ENCODE measurements at regions not wholly inside any gene's neighbourhood (a gene's known extent, or its start where the extent isn't known, plus 50 kb on each side); places are given as distances from the start of the nearest gene placed in this dataset.

DNA sequence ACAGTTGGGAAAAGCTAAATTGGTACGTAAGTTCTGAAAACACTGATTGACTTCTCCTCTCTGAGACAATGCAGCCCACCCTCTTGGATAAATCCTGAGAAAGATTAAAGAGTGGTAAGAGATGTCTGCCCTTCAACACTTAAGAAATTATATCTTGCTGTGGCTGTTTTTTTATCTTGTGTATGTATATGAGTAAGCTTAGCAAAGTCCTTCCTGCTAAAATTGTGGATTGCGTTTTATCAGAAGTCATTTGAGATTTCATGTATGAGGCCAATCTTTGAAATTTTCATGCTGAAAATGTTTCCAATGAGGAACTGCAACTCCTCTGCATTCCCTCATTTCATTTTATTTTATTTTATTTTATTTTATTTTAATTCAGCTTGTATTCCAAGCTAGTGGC is 106.2 kb upstream of the INHBA start:
- H3K36me3 ChIP-seq (ENCODE audit: control insufficient read depth in 2 of 2, extremely low read depth in 1 of 2, insufficient read depth in 2 of 2, low read length in 2 of 2): no peaks in the 10 kb centered on the region
- H3K4me3 ChIP-seq (ENCODE audit: control insufficient read depth in 2 of 3, extremely low read depth in 1 of 3, insufficient read depth in 2 of 3, low read depth in 1 of 3, low read length in 3 of 3): no peak overlapping the region
- H3K27me3 ChIP-seq (ENCODE audit: control insufficient read depth, extremely low read depth, insufficient read depth, low read length): no peaks in the 10 kb centered on the region
- no peaks in the 10 kb centered on the region for H3K9me1 ChIP-seq (ENCODE audit: control insufficient read depth, extremely low read depth, insufficient read depth, low read length)
- DNase-seq (ENCODE audit: low read depth, low spot score) (no peak), FAIRE-seq (no peak)
- H3K79me2 ChIP-seq (ENCODE audit: control insufficient read depth, insufficient read depth, low read length): no peaks in the 10 kb centered on the region
- no peak overlapping the region for H2AFZ ChIP-seq (ENCODE audit: control insufficient read depth, low read length)
- H3K9ac ChIP-seq (ENCODE audit: control insufficient read depth, extremely low read depth, insufficient read depth, low read length): no peak overlapping the region
- TF ChIP-seq, protein P1, sequence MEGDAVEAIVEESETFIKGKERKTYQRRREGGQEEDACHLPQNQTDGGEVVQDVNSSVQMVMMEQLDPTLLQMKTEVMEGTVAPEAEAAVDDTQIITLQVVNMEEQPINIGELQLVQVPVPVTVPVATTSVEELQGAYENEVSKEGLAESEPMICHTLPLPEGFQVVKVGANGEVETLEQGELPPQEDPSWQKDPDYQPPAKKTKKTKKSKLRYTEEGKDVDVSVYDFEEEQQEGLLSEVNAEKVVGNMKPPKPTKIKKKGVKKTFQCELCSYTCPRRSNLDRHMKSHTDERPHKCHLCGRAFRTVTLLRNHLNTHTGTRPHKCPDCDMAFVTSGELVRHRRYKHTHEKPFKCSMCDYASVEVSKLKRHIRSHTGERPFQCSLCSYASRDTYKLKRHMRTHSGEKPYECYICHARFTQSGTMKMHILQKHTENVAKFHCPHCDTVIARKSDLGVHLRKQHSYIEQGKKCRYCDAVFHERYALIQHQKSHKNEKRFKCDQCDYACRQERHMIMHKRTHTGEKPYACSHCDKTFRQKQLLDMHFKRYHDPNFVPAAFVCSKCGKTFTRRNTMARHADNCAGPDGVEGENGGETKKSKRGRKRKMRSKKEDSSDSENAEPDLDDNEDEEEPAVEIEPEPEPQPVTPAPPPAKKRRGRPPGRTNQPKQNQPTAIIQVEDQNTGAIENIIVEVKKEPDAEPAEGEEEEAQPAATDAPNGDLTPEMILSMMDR (optimal IDR thresholded peaks at IDR 0.05 in 1 of 3, IDR thresholded peaks at IDR 0.05 in 1 of 3, conservative IDR thresholded peaks at IDR 0.05 in 1 of 3; ENCODE audit: extremely low read depth in 1 of 3, insufficient read depth in 2 of 3, low read length in 3 of 3): no peak
- no peak for TF ChIP-seq EZH2 (IDR thresholded peaks at IDR 0.05; ENCODE audit: low read length)
- dilution Hi-C loops (cut with MboI; ENCODE audit: extremely low pct_ligation_motif_present, low sequenced_read_pairs): no loop called here
- no peak overlapping the region for H3K27ac ChIP-seq (ENCODE audit: control insufficient read depth, insufficient read depth, low read length)
- no peaks in the 10 kb centered on the region for H3K9me3 ChIP-seq (ENCODE audit: control insufficient read depth, low read depth, low read length)
- H4K20me1 ChIP-seq (ENCODE audit: control insufficient read depth, extremely low read depth, insufficient read depth, low read length): no peaks in the 10 kb centered on the region
- H3K4me2 ChIP-seq (ENCODE audit: control insufficient read depth, extremely low read depth, insufficient read depth, low read depth, low read length): no peak overlapping the region
- H3K4me1 ChIP-seq (ENCODE audit: control insufficient read depth, extremely low read depth, insufficient read depth, low read length): no peaks in the 10 kb centered on the region

DNA sequence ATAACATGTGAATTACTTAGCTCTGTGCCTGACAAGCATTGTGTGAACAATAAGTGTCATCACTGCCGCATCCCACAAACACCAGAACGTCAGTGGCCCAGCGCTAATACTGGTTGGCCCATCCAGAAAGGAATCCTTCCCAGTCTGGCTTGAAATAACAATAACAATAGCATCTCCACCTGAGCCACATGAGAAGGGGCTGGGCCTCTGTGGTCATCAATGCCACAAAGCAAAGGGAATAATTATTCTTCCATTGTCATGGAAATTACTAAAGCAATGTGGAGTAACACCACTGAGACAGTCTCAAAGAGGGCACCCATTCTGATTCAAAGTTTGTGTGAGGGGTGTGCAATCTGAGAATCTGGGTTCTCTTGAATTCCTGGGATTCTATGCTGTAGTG is 105.7 kb upstream of the INHBA start:
- Histone ChIP-seq H3K9ac (ENCODE audit: control insufficient read depth, extremely low read depth, insufficient read depth, low read length) (no peak overlapping the region), H3K4me1 (ENCODE audit: control insufficient read depth, extremely low read depth, insufficient read depth, low read length) (no peaks in the 10 kb centered on the region), H3K79me2 (ENCODE audit: control insufficient read depth, insufficient read depth, low read length) (no peaks in the 10 kb centered on the region), H3K9me1 (ENCODE audit: control insufficient read depth, extremely low read depth, insufficient read depth, low read length) (no peaks in the 10 kb centered on the region), H3K4me2 (ENCODE audit: control insufficient read depth, extremely low read depth, insufficient read depth, low read depth, low read length) (no peak overlapping the region), H3K4me3 (ENCODE audit: control insufficient read depth in 2 of 3, extremely low read depth in 1 of 3, insufficient read depth in 2 of 3, low read depth in 1 of 3, low read length in 3 of 3) (no peak overlapping the region), H3K27ac (ENCODE audit: control insufficient read depth, insufficient read depth, low read length) (no peak overlapping the region), H4K20me1 (ENCODE audit: control insufficient read depth, extremely low read depth, insufficient read depth, low read length) (no peaks in the 10 kb centered on the region), H3K27me3 (ENCODE audit: control insufficient read depth, extremely low read depth, insufficient read depth, low read length) (no peaks in the 10 kb centered on the region), H3K36me3 (ENCODE audit: control insufficient read depth in 2 of 2, extremely low read depth in 1 of 2, insufficient read depth in 2 of 2, low read length in 2 of 2) (no peaks in the 10 kb centered on the region), H2AFZ (ENCODE audit: control insufficient read depth, low read length) (no peak overlapping the region), H3K9me3 (ENCODE audit: control insufficient read depth, low read depth, low read length) (no peaks in the 10 kb centered on the region)
- TF ChIP-seq, protein P1 (optimal IDR thresholded peaks at IDR 0.05 in 1 of 3, IDR thresholded peaks at IDR 0.05 in 1 of 3, conservative IDR thresholded peaks at IDR 0.05 in 1 of 3; ENCODE audit: extremely low read depth in 1 of 3, insufficient read depth in 2 of 3, low read length in 3 of 3): no peak
- TF ChIP-seq EZH2 (IDR thresholded peaks at IDR 0.05; ENCODE audit: low read length): no peak
- DNase-seq (ENCODE audit: low read depth, low spot score): no peak
- dilution Hi-C loops (cut with MboI; ENCODE audit: extremely low pct_ligation_motif_present, low sequenced_read_pairs): no loop called here
- no peak for FAIRE-seq

All from keratinocyte (primary cell).